Prostate gland (tissue), 2 donors: ENCODE measurements at regions not wholly inside any gene's neighbourhood (a gene's known extent, or its start where the extent isn't known, plus 50 kb on each side); places are given as distances from the start of the nearest gene placed in this dataset.

Source experiments
- POLR2A ChIP-seq: fragments of 450-650 bp; IDR thresholded peaks from one replicate; pipeline ENCODE4 v1.6.1; 2016; ENCODE audit warnings: antibody characterized with exemption, mild to moderate bottlenecking
- POLR2AphosphoS5 ChIP-seq: sonication (generic); formaldehyde crosslinking; IDR thresholded peaks from one replicate; pipeline ENCODE4 v1.6.1; 2017; ENCODE audit warnings: antibody characterized with exemption
- TF ChIP-seq, protein P1 (sequence below), 4 experiments: fragments of 200-600 bp in 2 of 4; fragments of 450-650 bp in 2 of 4; sonication (generic) in 2 of 4; IDR thresholded peaks; 1 replicate in 3 of 4; 2 replicates in 1 of 4; pipeline ENCODE4 v1.5.1; 2016 to 2019; ENCODE audit warnings: antibody characterized with exemption in 4 of 4, mild to moderate bottlenecking in 2 of 4, moderate library complexity in 2 of 4

DNA sequence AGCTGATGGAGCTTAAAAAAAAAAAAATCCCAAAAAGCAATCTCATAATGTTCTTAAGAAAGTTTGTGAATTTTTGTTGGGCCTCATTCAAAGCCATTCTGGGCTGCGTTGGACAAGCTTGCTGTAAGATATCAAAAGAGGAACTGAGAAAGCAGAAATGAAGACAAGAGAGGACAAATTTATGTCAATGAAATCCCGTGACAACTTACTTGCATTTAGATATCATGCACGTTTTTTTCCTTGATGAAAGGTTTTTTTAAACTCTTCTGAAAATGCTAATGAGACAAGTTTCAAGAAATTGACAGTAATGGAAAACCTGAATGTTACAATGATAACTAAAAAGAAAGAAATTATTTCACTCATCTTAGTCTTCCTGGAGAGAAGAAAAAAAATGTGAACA is 662.9 kb downstream of the SQOR start:
- TF ChIP-seq POLR2A, result no peak
- TF ChIP-seq, protein P1, sequence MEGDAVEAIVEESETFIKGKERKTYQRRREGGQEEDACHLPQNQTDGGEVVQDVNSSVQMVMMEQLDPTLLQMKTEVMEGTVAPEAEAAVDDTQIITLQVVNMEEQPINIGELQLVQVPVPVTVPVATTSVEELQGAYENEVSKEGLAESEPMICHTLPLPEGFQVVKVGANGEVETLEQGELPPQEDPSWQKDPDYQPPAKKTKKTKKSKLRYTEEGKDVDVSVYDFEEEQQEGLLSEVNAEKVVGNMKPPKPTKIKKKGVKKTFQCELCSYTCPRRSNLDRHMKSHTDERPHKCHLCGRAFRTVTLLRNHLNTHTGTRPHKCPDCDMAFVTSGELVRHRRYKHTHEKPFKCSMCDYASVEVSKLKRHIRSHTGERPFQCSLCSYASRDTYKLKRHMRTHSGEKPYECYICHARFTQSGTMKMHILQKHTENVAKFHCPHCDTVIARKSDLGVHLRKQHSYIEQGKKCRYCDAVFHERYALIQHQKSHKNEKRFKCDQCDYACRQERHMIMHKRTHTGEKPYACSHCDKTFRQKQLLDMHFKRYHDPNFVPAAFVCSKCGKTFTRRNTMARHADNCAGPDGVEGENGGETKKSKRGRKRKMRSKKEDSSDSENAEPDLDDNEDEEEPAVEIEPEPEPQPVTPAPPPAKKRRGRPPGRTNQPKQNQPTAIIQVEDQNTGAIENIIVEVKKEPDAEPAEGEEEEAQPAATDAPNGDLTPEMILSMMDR (IDR thresholded peaks at IDR 0.05), result no peak
- TF ChIP-seq POLR2AphosphoS5, result no peak
